Mucosa of rectum (tissue), 2 donors: ENCODE measurements at regions not wholly inside any gene's neighbourhood (a gene's known extent, or its start where the extent isn't known, plus 50 kb on each side); places are given as distances from the start of the nearest gene placed in this dataset.

Source experiments
- H3K27ac ChIP-seq, 2 donors: one replicate each; pipeline ENCODE4 v1.7.0; 2013; ENCODE audit warnings: inconsistent platforms in 2 of 2, low read depth in 2 of 2, low read length in 2 of 2
- H3K27me3 ChIP-seq, 2 donors: one replicate each; pipeline ENCODE4 v1.7.0; 2013; ENCODE audit warnings: low read length in 2 of 2; ENCODE audit not compliant: control insufficient read depth in 2 of 2, insufficient read depth in 2 of 2
- H3K36me3 ChIP-seq, 2 donors: one replicate each; pipeline ENCODE4 v1.7.0; 2013; ENCODE audit warnings: low read length in 2 of 2; ENCODE audit not compliant: control insufficient read depth in 2 of 2, insufficient read depth in 2 of 2
- H3K4me1 ChIP-seq, 2 donors: one replicate each; pipeline ENCODE4 v1.7.0; 2013; ENCODE audit warnings: low read length in 2 of 2, mild to moderate bottlenecking in 1 of 2; ENCODE audit not compliant: control insufficient read depth in 2 of 2, insufficient read depth in 2 of 2
- H3K4me3 ChIP-seq, 2 donors: one replicate each; pipeline ENCODE4 v1.7.0; 2013; ENCODE audit warnings: low read length in 2 of 2
- H3K9ac ChIP-seq, 2 donors: one replicate each; pipeline ENCODE4 v1.7.0; 2013; ENCODE audit warnings: low read length in 2 of 2, low read depth in 1 of 2, mild to moderate bottlenecking in 1 of 2
- H3K9me3 ChIP-seq, 2 donors: one replicate each; pipeline ENCODE4 v1.7.0; 2013; ENCODE audit warnings: low read length in 2 of 2; ENCODE audit not compliant: control insufficient read depth in 2 of 2
- donor health status: healthy.
- donor health status: Normal muscosa, but diverticular disease.

DNA sequence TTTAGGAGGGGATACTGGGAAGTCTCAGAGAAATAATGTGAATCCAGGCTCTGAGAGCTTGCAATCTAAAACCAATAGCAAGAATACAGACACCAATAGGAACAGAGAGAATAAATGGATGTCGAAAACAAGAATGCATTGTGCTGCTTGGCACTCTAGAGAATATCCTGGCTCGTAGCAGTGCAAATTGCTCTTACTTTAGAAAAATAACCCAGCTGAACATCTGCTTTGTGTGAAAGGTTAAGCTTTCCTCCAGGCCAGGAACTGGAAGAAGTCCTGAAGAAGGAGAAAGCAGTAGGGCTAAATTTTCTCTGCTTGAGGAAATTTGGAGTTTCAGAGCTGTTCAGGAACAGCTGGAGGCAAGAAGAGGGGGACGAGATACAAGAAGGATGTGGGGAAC lies 382.3 kb downstream of the HHIPL2 start:
- Histone ChIP-seq H3K4me1 (no peaks in the 10 kb centered on the region), H3K9me3 (no peaks in the 10 kb centered on the region), H3K27ac (no peak overlapping the region), H3K27me3 (no peaks in the 10 kb centered on the region), H3K36me3 (no peaks in the 10 kb centered on the region), H3K4me3 (no peak overlapping the region), H3K9ac (no peak overlapping the region)

GRCh38 chr1:222163895-222164294 lies 384.0 kb downstream of the HHIPL2 start:
- H3K4me1 ChIP-seq: no peaks in the 10 kb centered on the region

GRCh38 chr1:222161676-222162075 lies 386.2 kb downstream of the HHIPL2 start:
- no peak overlapping the region for H3K4me3 ChIP-seq
- H3K36me3 ChIP-seq: no peaks in the 10 kb centered on the region
- no peaks in the 10 kb centered on the region for H3K9me3 ChIP-seq
- no peaks in the 10 kb centered on the region for H3K4me1 ChIP-seq
- H3K27me3 ChIP-seq: no peaks in the 10 kb centered on the region
- H3K9ac ChIP-seq: no peak overlapping the region
- H3K27ac ChIP-seq: no peak overlapping the region

More at GRCh38 chr1:222163895-222164294, 384.0 kb downstream of the HHIPL2 start:
- H3K36me3 ChIP-seq: no peaks in the 10 kb centered on the region
- H3K27me3 ChIP-seq: no peaks in the 10 kb centered on the region
- no peak overlapping the region for H3K4me3 ChIP-seq
- no peak overlapping the region for H3K9ac ChIP-seq
- H3K27ac ChIP-seq: no peak overlapping the region
- no peaks in the 10 kb centered on the region for H3K9me3 ChIP-seq

GRCh38 chr1:222157612-222158011 lies 390.3 kb downstream of the HHIPL2 start:
- Histone ChIP-seq H3K4me3 (no peak overlapping the region), H3K9me3 (no peaks in the 10 kb centered on the region), H3K36me3 (no peaks in the 10 kb centered on the region), H3K9ac (no peak overlapping the region), H3K27ac (no peak overlapping the region), H3K4me1 (no peaks in the 10 kb centered on the region), H3K27me3 (no peaks in the 10 kb centered on the region)

- no peaks in the 10 kb centered on the region for H3K36me3 ChIP-seq
- no peak overlapping the region for H3K27ac ChIP-seq
- no peaks in the 10 kb centered on the region for H3K27me3 ChIP-seq
- H3K9me3 ChIP-seq: no peaks in the 10 kb centered on the region
- H3K9ac ChIP-seq: no peak overlapping the region
- H3K4me3 ChIP-seq: no peak overlapping the region
- no peaks in the 10 kb centered on the region for H3K4me1 ChIP-seq
Observed at GRCh38 chr1:222140206-222140605, 398.3 kb upstream of the DUSP10 start.

DNA sequence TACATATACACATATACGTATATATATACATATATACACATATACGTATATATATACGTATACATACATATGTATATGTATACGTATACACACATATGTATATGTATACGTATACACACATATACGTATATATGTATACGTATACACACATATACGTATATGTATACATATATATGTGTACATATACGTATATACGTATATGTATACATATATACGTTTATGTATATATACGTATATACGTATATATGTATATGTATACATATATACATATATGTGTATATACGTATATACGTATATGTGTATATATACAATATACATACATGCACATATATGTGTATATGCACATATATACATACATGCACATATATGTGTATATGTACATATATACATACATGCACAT lies 396.2 kb upstream of the DUSP10 start:
- no peak overlapping the region for H3K9ac ChIP-seq
- H3K27me3 ChIP-seq: no peaks in the 10 kb centered on the region
- H3K36me3 ChIP-seq: no peaks in the 10 kb centered on the region
- H3K9me3 ChIP-seq: no peaks in the 10 kb centered on the region
- H3K4me3 ChIP-seq: no peak overlapping the region
- no peak overlapping the region for H3K27ac ChIP-seq
- no peaks in the 10 kb centered on the region for H3K4me1 ChIP-seq

DNA sequence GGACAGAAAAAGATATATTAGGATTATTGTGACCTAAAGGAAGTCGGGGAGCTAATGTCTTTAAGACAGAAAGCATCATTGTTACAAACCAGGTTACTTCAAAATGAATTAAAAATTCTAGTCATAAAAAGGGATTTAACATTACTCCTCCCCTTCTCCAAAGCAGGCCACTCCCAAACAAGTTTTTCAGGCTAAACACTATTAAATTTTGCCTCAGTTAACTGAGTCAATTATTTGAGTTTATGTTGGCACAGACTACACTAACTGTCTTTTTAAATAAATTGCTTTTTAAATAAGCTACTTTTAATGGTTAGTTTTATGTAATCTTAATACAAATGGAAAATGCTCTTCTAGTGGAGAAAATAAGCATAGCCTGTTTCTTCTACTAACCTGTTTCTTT lies 395.0 kb upstream of the DUSP10 start:
- H3K4me1 ChIP-seq: no peaks in the 10 kb centered on the region
- H3K27me3 ChIP-seq: no peaks in the 10 kb centered on the region

DNA sequence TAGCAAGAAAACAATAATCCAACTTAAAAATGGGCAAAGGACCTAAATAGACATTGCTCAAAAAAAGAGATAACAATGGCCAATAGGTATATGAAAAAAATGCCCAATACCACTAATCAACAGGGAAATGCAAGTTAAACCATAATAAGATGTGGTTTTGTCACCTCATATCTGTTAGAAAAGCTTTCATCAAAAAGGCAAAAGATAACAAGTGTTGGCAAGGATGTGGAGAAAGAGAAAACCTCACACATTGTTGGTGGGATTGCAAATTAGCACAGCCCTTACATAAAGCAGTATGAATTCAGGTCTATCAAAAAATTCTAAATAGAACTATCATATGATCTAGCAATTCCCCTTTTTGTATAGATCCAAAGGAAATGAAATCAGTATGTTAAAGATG lies 387.2 kb upstream of the DUSP10 start:
- no peak overlapping the region for H3K27ac ChIP-seq
- H3K36me3 ChIP-seq: no peaks in the 10 kb centered on the region
- H3K27me3 ChIP-seq: no peaks in the 10 kb centered on the region
- H3K4me1 ChIP-seq: no peaks in the 10 kb centered on the region
- no peak overlapping the region for H3K9ac ChIP-seq
- H3K9me3 ChIP-seq: no peaks in the 10 kb centered on the region
- H3K4me3 ChIP-seq: no peak overlapping the region

More for the DNA sequence above, 395.0 kb upstream of the DUSP10 start:
- Histone ChIP-seq H3K27ac (no peak overlapping the region), H3K9ac (no peak overlapping the region), H3K4me3 (no peak overlapping the region), H3K36me3 (no peaks in the 10 kb centered on the region), H3K9me3 (no peaks in the 10 kb centered on the region)

GRCh38 chr1:222127526-222128152 lies 385.8 kb upstream of the DUSP10 start:
- no peaks in the 10 kb centered on the region for H3K36me3 ChIP-seq
- H3K4me3 ChIP-seq: no peak overlapping the region
- no peak overlapping the region for H3K9ac ChIP-seq
- no peak overlapping the region for H3K27ac ChIP-seq
- no peaks in the 10 kb centered on the region for H3K27me3 ChIP-seq
- H3K9me3 ChIP-seq: no peaks in the 10 kb centered on the region
- no peaks in the 10 kb centered on the region for H3K4me1 ChIP-seq

GRCh38 chr1:222127096-222127495 lies 385.2 kb upstream of the DUSP10 start:
- Histone ChIP-seq H3K27me3 (no peaks in the 10 kb centered on the region), H3K27ac (no peak overlapping the region), H3K9ac (no peak overlapping the region), H3K4me3 (no peak overlapping the region), H3K4me1 (no peaks in the 10 kb centered on the region), H3K36me3 (no peaks in the 10 kb centered on the region), H3K9me3 (no peaks in the 10 kb centered on the region)

- H3K27ac ChIP-seq: no peak overlapping the region
Observed at GRCh38 chr1:222126052-222126451, 384.2 kb upstream of the DUSP10 start.

More at GRCh38 chr1:222126052-222126451, 384.2 kb upstream of the DUSP10 start:
- no peaks in the 10 kb centered on the region for H3K36me3 ChIP-seq
- H3K4me3 ChIP-seq: no peak overlapping the region
- H3K9ac ChIP-seq: no peak overlapping the region
- no peaks in the 10 kb centered on the region for H3K4me1 ChIP-seq
- no peaks in the 10 kb centered on the region for H3K9me3 ChIP-seq
- no peaks in the 10 kb centered on the region for H3K27me3 ChIP-seq
